ENCODE measurements at regions not wholly inside any gene's neighbourhood (a gene's known extent, or its start where the extent isn't known, plus 50 kb on each side); places are given as distances from the start of the nearest gene placed in this dataset.

GRCh38 chr3:106560451-106560966 is 691.7 kb upstream of the CBLB start (continued):
- TF ChIP-seq, protein P1, sequence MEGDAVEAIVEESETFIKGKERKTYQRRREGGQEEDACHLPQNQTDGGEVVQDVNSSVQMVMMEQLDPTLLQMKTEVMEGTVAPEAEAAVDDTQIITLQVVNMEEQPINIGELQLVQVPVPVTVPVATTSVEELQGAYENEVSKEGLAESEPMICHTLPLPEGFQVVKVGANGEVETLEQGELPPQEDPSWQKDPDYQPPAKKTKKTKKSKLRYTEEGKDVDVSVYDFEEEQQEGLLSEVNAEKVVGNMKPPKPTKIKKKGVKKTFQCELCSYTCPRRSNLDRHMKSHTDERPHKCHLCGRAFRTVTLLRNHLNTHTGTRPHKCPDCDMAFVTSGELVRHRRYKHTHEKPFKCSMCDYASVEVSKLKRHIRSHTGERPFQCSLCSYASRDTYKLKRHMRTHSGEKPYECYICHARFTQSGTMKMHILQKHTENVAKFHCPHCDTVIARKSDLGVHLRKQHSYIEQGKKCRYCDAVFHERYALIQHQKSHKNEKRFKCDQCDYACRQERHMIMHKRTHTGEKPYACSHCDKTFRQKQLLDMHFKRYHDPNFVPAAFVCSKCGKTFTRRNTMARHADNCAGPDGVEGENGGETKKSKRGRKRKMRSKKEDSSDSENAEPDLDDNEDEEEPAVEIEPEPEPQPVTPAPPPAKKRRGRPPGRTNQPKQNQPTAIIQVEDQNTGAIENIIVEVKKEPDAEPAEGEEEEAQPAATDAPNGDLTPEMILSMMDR (IDR thresholded peaks at IDR 0.05; ENCODE audit: low read depth, low read length, missing input control): no peak

GRCh38 chr3:106566277-106566676 is 697.5 kb upstream of the CBLB start:
- H3K4me3 ChIP-seq (ENCODE audit: low read depth in 1 of 3, low read length in 3 of 3): no peak overlapping the region
- DNase-seq (ENCODE audit: low spot score): no peak
- no peaks in the 10 kb centered on the region for H3K9me3 ChIP-seq (ENCODE audit: control insufficient read depth in 4 of 4, low read length in 3 of 4)
- H3K36me3 ChIP-seq (ENCODE audit: control insufficient read depth in 4 of 4, insufficient read depth in 3 of 4, low read depth in 1 of 4, low read length in 3 of 4): no peaks in the 10 kb centered on the region
- H3K27me3 ChIP-seq (ENCODE audit: control insufficient read depth in 4 of 4, insufficient read depth in 4 of 4, low read length in 3 of 4): no peaks in the 10 kb centered on the region
- H3K27ac ChIP-seq (ENCODE audit: low read depth in 1 of 2, low read length in 2 of 2): no peak overlapping the region
- H3K4me1 ChIP-seq (ENCODE audit: control insufficient read depth in 4 of 4, insufficient read depth in 4 of 4, low read length in 3 of 4): no peaks in the 10 kb centered on the region
- WGBS: 32% methylated on average over 4 of the region's 4 CpGs
- TF ChIP-seq, protein P2, sequence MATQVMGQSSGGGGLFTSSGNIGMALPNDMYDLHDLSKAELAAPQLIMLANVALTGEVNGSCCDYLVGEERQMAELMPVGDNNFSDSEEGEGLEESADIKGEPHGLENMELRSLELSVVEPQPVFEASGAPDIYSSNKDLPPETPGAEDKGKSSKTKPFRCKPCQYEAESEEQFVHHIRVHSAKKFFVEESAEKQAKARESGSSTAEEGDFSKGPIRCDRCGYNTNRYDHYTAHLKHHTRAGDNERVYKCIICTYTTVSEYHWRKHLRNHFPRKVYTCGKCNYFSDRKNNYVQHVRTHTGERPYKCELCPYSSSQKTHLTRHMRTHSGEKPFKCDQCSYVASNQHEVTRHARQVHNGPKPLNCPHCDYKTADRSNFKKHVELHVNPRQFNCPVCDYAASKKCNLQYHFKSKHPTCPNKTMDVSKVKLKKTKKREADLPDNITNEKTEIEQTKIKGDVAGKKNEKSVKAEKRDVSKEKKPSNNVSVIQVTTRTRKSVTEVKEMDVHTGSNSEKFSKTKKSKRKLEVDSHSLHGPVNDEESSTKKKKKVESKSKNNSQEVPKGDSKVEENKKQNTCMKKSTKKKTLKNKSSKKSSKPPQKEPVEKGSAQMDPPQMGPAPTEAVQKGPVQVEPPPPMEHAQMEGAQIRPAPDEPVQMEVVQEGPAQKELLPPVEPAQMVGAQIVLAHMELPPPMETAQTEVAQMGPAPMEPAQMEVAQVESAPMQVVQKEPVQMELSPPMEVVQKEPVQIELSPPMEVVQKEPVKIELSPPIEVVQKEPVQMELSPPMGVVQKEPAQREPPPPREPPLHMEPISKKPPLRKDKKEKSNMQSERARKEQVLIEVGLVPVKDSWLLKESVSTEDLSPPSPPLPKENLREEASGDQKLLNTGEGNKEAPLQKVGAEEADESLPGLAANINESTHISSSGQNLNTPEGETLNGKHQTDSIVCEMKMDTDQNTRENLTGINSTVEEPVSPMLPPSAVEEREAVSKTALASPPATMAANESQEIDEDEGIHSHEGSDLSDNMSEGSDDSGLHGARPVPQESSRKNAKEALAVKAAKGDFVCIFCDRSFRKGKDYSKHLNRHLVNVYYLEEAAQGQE (IDR thresholded peaks at IDR 0.05): no peak
- TF ChIP-seq RXRA (IDR thresholded peaks at IDR 0.05): no peak
- no peak for TF ChIP-seq RAD21 (IDR thresholded peaks at IDR 0.05)
- no peak for TF ChIP-seq TAF1 (conservative IDR thresholded peaks at IDR 0.05)
- H3K9ac ChIP-seq (ENCODE audit: low read depth in 1 of 2, low read length in 2 of 2): no peak overlapping the region

- Histone ChIP-seq H3K27ac (ENCODE audit: low read depth in 1 of 2, low read length in 2 of 2) (no peak overlapping the region), H3K4me3 (ENCODE audit: low read depth in 1 of 3, low read length in 3 of 3) (no peak overlapping the region), H3K36me3 (ENCODE audit: control insufficient read depth in 4 of 4, insufficient read depth in 3 of 4, low read depth in 1 of 4, low read length in 3 of 4) (no peaks in the 10 kb centered on the region), H3K9ac (ENCODE audit: low read depth in 1 of 2, low read length in 2 of 2) (no peak overlapping the region), H3K4me1 (ENCODE audit: control insufficient read depth in 4 of 4, insufficient read depth in 4 of 4, low read length in 3 of 4) (no peaks in the 10 kb centered on the region), H3K27me3 (ENCODE audit: control insufficient read depth in 4 of 4, insufficient read depth in 4 of 4, low read length in 3 of 4) (no peaks in the 10 kb centered on the region), H3K9me3 (ENCODE audit: control insufficient read depth in 4 of 4, low read length in 3 of 4) (no peaks in the 10 kb centered on the region)
- TF ChIP-seq RXRA (IDR thresholded peaks at IDR 0.05) (no peak), YY1 (IDR thresholded peaks at IDR 0.05) (no peak), FOXA2 (IDR thresholded peaks at IDR 0.05) (no peak), FOXA1 (IDR thresholded peaks at IDR 0.05) (no peak), SP1 (IDR thresholded peaks at IDR 0.05) (no peak), JUND (IDR thresholded peaks at IDR 0.05) (no peak)
- TF ChIP-seq, protein P1 (IDR thresholded peaks at IDR 0.05; ENCODE audit: low read depth, low read length, missing input control): no peak
- no peak for DNase-seq (ENCODE audit: low spot score)
- 82% methylated on average over 1 of the region's 1 CpG for WGBS
These were observed 701.6 kb upstream of the CBLB start for GRCh38 chr3:106570426-106570825.

Measured in liver (tissue), 8 donors.